ENCODE measurements at regions not wholly inside any gene's neighbourhood (a gene's known extent, or its start where the extent isn't known, plus 50 kb on each side); places are given as distances from the start of the nearest gene placed in this dataset.

GRCh38 chr13:33515146-33515545 lies 229.6 kb upstream of the STARD13 start:
- no peak for TF ChIP-seq CTCF (conservative IDR thresholded peaks at IDR 0.05 in 1 of 2, IDR thresholded peaks at IDR 0.05 in 1 of 2; ENCODE audit: extremely low read depth in 1 of 2, insufficient read depth in 1 of 2, low read depth in 1 of 2, low read length in 2 of 2)
- TF ChIP-seq EZH2 (IDR thresholded peaks at IDR 0.05; ENCODE audit: borderline replicate concordance, low read length): no peak
